ENCODE measurements at regions not wholly inside any gene's neighbourhood (a gene's known extent, or its start where the extent isn't known, plus 50 kb on each side); places are given as distances from the start of the nearest gene placed in this dataset.

- DNase-seq, result no peak
Observed at GRCh38 chr7:46145412-46145811, 224.3 kb upstream of the IGFBP3 start.

GRCh38 chr7:46143949-46144917, 223.2 kb upstream of the IGFBP3 start:
- DNase-seq, result no peak

GRCh38 chr7:46143421-46143820, 222.3 kb upstream of the IGFBP3 start:
- no peak for DNase-seq

GRCh38 chr7:46139079-46139478, 218.0 kb upstream of the IGFBP3 start:
- DNase-seq, result no peak

GRCh38 chr7:46137725-46138124, 216.7 kb upstream of the IGFBP3 start:
- DNase-seq, result no peak

GRCh38 chr7:46135557-46135956, 214.5 kb upstream of the IGFBP3 start:
- DNase-seq, result no peak

GRCh38 chr7:46134795-46135194, 213.7 kb upstream of the IGFBP3 start:
- DNase-seq, result no peak

GRCh38 chr7:46134385-46134784, 213.3 kb upstream of the IGFBP3 start:
- DNase-seq, result no peak

GRCh38 chr7:46133751-46134150, 212.7 kb upstream of the IGFBP3 start:
- no peak for DNase-seq

GRCh38 chr7:46133072-46133471, 212.0 kb upstream of the IGFBP3 start:
- no peak for DNase-seq

- DNase-seq, result no peak
Observed at GRCh38 chr7:46131916-46132795, 211.1 kb upstream of the IGFBP3 start.

- no peak for DNase-seq
Observed at GRCh38 chr7:46129831-46130230, 208.8 kb upstream of the IGFBP3 start.

- DNase-seq, result no peak
Observed at GRCh38 chr7:46127814-46128213, 206.7 kb upstream of the IGFBP3 start.

GRCh38 chr7:46126675-46127300, 205.7 kb upstream of the IGFBP3 start:
- DNase-seq, result no peak

GRCh38 chr7:46123756-46124343, 202.8 kb upstream of the IGFBP3 start:
- no peak for DNase-seq

GRCh38 chr7:46115410-46115809, 194.3 kb upstream of the IGFBP3 start:
- DNase-seq, result no peak

GRCh38 chr7:46109437-46109836, 188.4 kb upstream of the IGFBP3 start:
- DNase-seq, result no peak

GRCh38 chr7:46108272-46108671, 187.2 kb upstream of the IGFBP3 start:
- DNase-seq, result no peak

GRCh38 chr7:46107610-46108217, 186.6 kb upstream of the IGFBP3 start:
- DNase-seq, result no peak

- no peak for DNase-seq
Observed at GRCh38 chr7:46100521-46100920, 179.4 kb upstream of the IGFBP3 start.

GRCh38 chr7:46099076-46099475, 178.0 kb upstream of the IGFBP3 start:
- DNase-seq, result no peak

- DNase-seq, result no peak
Observed at GRCh38 chr7:46091071-46091470, 170.0 kb upstream of the IGFBP3 start.
